Keratinocyte (primary cell): ENCODE measurements at regions not wholly inside any gene's neighbourhood (a gene's known extent, or its start where the extent isn't known, plus 50 kb on each side); places are given as distances from the start of the nearest gene placed in this dataset.
A peak's percentile ranks its signal among the peaks of the same experiment; 100 is the strongest.

ENCODE experiments used
- DNase-seq: peaks from one replicate; pipeline ENCODE4 v3.0.0-alpha.2; 2011; ENCODE audit warnings: low read depth, missing footprints, low spot score
- FAIRE-seq: peaks from 2 replicates; lab custom pipeline; 2011; peaks lifted over from hg19 to GRCh38; lab: Jason Lieb, UNC
- H2AFZ ChIP-seq: 2 replicates; pipeline ENCODE4 v1.6.0; 2012; ENCODE audit warnings: low read length, control low read depth, inconsistent platforms; ENCODE audit not compliant: control insufficient read depth
- H3K27ac ChIP-seq: 2 replicates; pipeline ENCODE4 v1.5.1; 2011; ENCODE audit warnings: low read length; ENCODE audit not compliant: control insufficient read depth, insufficient read depth
- H3K27me3 ChIP-seq: 3 replicates; pipeline ENCODE4 v1.6.0; 2011; ENCODE audit warnings: low read length; ENCODE audit not compliant: control insufficient read depth, insufficient read depth; ENCODE audit errors: extremely low read depth
- H3K36me3 ChIP-seq, 2 experiments: 2 replicates in 1 of 2; 3 replicates in 1 of 2; pipeline ENCODE4 v1.5.1; 2011; ENCODE audit warnings: low read length in 2 of 2, mild to moderate bottlenecking in 1 of 2; ENCODE audit not compliant: control insufficient read depth in 2 of 2, insufficient read depth in 2 of 2; ENCODE audit errors: extremely low read depth in 1 of 2
- H3K4me1 ChIP-seq: 3 replicates; pipeline ENCODE4 v1.5.1; 2011; ENCODE audit warnings: low read length; ENCODE audit not compliant: control insufficient read depth, insufficient read depth; ENCODE audit errors: extremely low read depth
- H3K4me2 ChIP-seq: 3 replicates; pipeline ENCODE4 v1.6.0; 2011; ENCODE audit warnings: low read depth, low read length; ENCODE audit not compliant: control insufficient read depth, insufficient read depth; ENCODE audit errors: extremely low read depth
- H3K4me3 ChIP-seq, 3 experiments: fragments of 200-600 bp in 1 of 3; sonication (generic) in 1 of 3; 2 replicates in 2 of 3; 3 replicates in 1 of 3; pipeline ENCODE4 v1.5.1; 2011 to 2016; ENCODE audit warnings: low read length in 3 of 3, mild to moderate bottlenecking in 3 of 3, control low read depth in 2 of 3, inconsistent platforms in 1 of 3, low read depth in 1 of 3, mixed read lengths in 1 of 3, mixed run types in 1 of 3, moderate library complexity in 1 of 3; ENCODE audit not compliant: control insufficient read depth in 2 of 3, insufficient read depth in 2 of 3; ENCODE audit errors: extremely low read depth in 1 of 3
- H3K79me2 ChIP-seq: 2 replicates; pipeline ENCODE4 v1.6.0; 2012; ENCODE audit warnings: low read length; ENCODE audit not compliant: control insufficient read depth, insufficient read depth
- H3K9ac ChIP-seq: 3 replicates; pipeline ENCODE4 v1.6.0; 2011; ENCODE audit warnings: low read length; ENCODE audit not compliant: control insufficient read depth, insufficient read depth; ENCODE audit errors: extremely low read depth
- H3K9me1 ChIP-seq: 3 replicates; pipeline ENCODE4 v1.6.0; 2011; ENCODE audit warnings: low read length; ENCODE audit not compliant: control insufficient read depth, insufficient read depth; ENCODE audit errors: extremely low read depth
- H3K9me3 ChIP-seq: 2 replicates; pipeline ENCODE4 v1.5.1; 2012; ENCODE audit warnings: low read depth, low read length; ENCODE audit not compliant: control insufficient read depth
- H4K20me1 ChIP-seq: 3 replicates; pipeline ENCODE4 v1.6.0; 2011; ENCODE audit warnings: low read length; ENCODE audit not compliant: control insufficient read depth, insufficient read depth; ENCODE audit errors: extremely low read depth
- CTCF ChIP-seq, 3 experiments: IDR thresholded peaks in 1 of 3; conservative IDR thresholded peaks in 1 of 3; optimal IDR thresholded peaks in 1 of 3; 2 replicates in 2 of 3; 3 replicates in 1 of 3; pipeline versions ENCODE3 to v1.5.1; 2011; ENCODE audit warnings: low read length in 3 of 3, mild to moderate bottlenecking in 3 of 3, moderate library complexity in 2 of 3, control low read depth in 1 of 3, inconsistent platforms in 1 of 3; ENCODE audit not compliant: insufficient read depth in 2 of 3; ENCODE audit errors: extremely low read depth in 1 of 3
- EZH2 ChIP-seq: IDR thresholded peaks from one replicate; pipeline ENCODE4 v1.6.1; 2012; ENCODE audit warnings: inconsistent platforms, mild to moderate bottlenecking, low read length, moderate library complexity
- dilution Hi-C: fragments of 300-500 bp; cut with MboI; formaldehyde crosslinking; loops from one replicate; pipeline ENCODE4 v1.7.0; 2020; ENCODE audit warnings: low sequenced_read_pairs; ENCODE audit not compliant: extremely low pct_ligation_motif_present

DNA sequence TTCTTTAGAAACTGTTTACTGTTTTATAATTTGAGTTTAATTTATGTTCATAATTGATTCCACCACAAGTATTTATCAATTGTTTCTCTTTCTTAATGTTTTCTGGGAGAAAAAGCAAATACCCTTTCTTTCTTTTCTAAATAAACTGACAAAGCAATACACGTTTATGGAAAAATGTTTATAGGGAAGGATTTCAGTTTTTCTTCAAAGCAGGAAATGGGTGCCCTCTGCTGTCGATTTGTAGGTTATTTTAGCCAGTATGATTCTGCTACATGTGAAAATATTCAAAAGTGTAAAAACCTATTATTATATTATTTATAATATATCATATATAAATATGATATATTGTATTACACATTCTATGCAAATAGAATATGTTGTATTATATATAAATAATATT lies 921.0 kb upstream of the ROBO1 start:
- Histone ChIP-seq H3K4me3 (no peak overlapping the region), H3K9me3 (no peaks in the 10 kb centered on the region), H3K4me2 (no peak overlapping the region), H3K4me1 (no peaks in the 10 kb centered on the region), H3K9me1 (no peaks in the 10 kb centered on the region), H3K9ac (no peak overlapping the region), H2AFZ (no peak overlapping the region), H3K36me3 (no peaks in the 10 kb centered on the region), H4K20me1 (no peaks in the 10 kb centered on the region), H3K27ac (no peak overlapping the region), H3K27me3 (no peaks in the 10 kb centered on the region), H3K79me2 (no peaks in the 10 kb centered on the region)
- no peak for FAIRE-seq
- TF ChIP-seq CTCF (optimal IDR thresholded peaks at IDR 0.05 in 1 of 3, IDR thresholded peaks at IDR 0.05 in 1 of 3, conservative IDR thresholded peaks at IDR 0.05 in 1 of 3; ENCODE audit: extremely low read depth in 1 of 3, insufficient read depth in 2 of 3, low read length in 3 of 3) (peak in 2 of 3 experiments; percentile 25 to 42), EZH2 (no peak)
- dilution Hi-C loops, result no loop called here
- no peak for DNase-seq

GRCh38 chr3:80682951-80683350 lies 915.2 kb upstream of the ROBO1 start:
- Histone ChIP-seq H2AFZ (no peak overlapping the region), H4K20me1 (no peaks in the 10 kb centered on the region), H3K4me2 (no peak overlapping the region), H3K4me1 (no peaks in the 10 kb centered on the region), H3K4me3 (no peak overlapping the region), H3K9me1 (no peaks in the 10 kb centered on the region), H3K27me3 (no peaks in the 10 kb centered on the region), H3K36me3 (no peaks in the 10 kb centered on the region), H3K27ac (no peak overlapping the region), H3K9me3 (no peaks in the 10 kb centered on the region), H3K79me2 (no peaks in the 10 kb centered on the region), H3K9ac (no peak overlapping the region)
- no peak for DNase-seq
- dilution Hi-C loops, result no loop called here
- TF ChIP-seq CTCF (optimal IDR thresholded peaks at IDR 0.05 in 1 of 3, IDR thresholded peaks at IDR 0.05 in 1 of 3, conservative IDR thresholded peaks at IDR 0.05 in 1 of 3; ENCODE audit: extremely low read depth in 1 of 3, insufficient read depth in 2 of 3, low read length in 3 of 3) (no peak), EZH2 (no peak)
- no peak for FAIRE-seq
